ENCODE measurements at regions not wholly inside any gene's neighbourhood (a gene's known extent, or its start where the extent isn't known, plus 50 kb on each side); places are given as distances from the start of the nearest gene placed in this dataset.
A peak's percentile ranks its signal among the peaks of the same experiment; 100 is the strongest.
"Not testable (repeated sequence)": the region's sequence is repeated elsewhere in the genome, so short reads cannot be mapped to it uniquely, and the experiment has no call there.

DNA sequence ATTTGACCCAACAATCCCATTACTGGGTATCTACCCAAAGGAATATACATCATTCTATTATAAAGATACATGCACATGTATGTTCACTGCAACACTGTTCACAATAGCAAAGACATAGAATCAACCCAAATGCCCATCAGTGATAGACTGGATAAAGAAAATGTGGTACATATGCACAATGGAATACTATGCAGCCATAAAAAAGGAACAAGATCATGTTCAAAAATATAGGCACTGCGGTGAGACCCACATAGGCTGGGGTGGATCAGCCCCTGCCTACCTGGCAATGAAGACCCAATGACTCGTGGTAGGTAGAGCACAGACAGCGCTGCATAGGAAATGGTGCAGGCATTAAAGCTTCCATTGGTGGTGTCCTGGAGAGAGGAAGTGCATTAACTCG, 88.6 kb upstream of the NFIL3 start:
- H3K9me3 Mint-ChIP-seq, ATAC-seq, H3K27ac Mint-ChIP-seq, H3K4me1 Mint-ChIP-seq, DNase-seq, H3K4me3 Mint-ChIP-seq: not testable (repeated sequence)
- peaks cover 13% of the 10 kb centered on the region for H3K27me3 Mint-ChIP-seq

GRCh38 chr9:91503673-91504081, 80.0 kb upstream of the NFIL3 start:
- DNase-seq (no peak), ATAC-seq (no peak)
- Mint-ChIP-seq H3K9me3 (no peaks in the 10 kb centered on the region), H3K27me3 (peaks cover 7% of the 10 kb centered on the region), H3K4me3 (no peak overlapping the region), H3K4me1 (no peaks in the 10 kb centered on the region), H3K27ac (no peak overlapping the region)

DNA sequence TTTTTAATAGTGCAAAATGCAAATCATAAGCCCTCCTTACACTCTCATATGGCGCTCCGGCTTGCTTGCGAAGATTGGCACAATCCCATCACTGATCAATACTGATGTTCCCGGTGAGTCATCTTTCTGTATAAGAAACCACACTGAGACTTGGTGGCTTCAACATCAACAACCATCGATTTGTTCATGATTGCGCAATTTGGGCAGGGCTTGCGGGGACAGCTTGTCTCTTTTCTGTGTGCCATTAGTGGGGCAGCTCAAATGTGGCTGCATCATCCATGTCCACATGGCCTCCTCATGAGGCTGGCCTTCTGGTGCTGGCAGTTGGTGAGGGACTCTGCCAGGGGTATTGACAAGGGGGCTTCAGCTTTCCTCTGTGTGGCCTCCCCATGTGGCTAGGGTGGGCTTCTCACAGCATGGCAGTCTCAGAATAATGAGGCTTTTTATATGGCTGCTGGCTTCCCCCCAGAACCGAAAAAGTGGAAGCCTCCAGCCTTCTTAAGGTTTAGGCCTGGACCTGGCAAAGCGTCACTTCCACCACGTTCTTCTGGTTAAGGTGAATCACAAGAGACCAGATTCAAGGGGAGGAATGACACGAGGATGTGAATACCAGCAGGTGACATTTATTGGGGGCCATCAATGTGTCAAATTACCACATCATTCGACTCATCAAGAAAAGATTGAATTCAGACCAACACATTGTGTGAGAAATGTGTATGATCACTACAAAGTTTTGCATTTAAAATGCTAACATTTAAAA, 79.5 kb upstream of the NFIL3 start:
- Mint-ChIP-seq H3K27me3 (peaks cover 7% of the 10 kb centered on the region), H3K4me3 (no peak overlapping the region), H3K4me1 (no peaks in the 10 kb centered on the region), H3K27ac (no peak overlapping the region), H3K9me3 (no peaks in the 10 kb centered on the region)
- DNase-seq (no peak), ATAC-seq (no peak)

DNA sequence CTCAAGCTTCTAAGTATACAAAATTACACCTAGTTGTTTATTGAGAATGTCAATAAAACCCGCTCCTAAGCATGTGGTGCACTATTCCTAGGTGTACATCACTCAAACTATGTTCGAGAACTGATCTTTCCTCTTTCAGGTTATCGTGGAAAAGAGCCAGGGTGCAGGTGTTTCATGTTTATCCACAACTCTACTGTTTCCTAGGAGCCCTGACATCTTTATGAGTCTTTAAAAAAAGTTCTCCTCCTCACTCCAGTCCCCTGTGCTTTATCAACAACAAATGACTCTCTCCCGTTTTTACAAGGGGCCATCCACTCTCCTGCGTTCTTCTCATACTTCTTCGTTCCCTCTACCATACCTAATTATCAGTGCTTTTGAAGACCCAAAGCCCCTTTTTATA, 78.8 kb upstream of the NFIL3 start:
- Mint-ChIP-seq H3K27me3 (peaks cover 7% of the 10 kb centered on the region), H3K4me1 (no peaks in the 10 kb centered on the region), H3K27ac (no peak overlapping the region), H3K9me3 (no peaks in the 10 kb centered on the region), H3K4me3 (no peak overlapping the region)
- ATAC-seq (no peak), DNase-seq (no peak)

DNA sequence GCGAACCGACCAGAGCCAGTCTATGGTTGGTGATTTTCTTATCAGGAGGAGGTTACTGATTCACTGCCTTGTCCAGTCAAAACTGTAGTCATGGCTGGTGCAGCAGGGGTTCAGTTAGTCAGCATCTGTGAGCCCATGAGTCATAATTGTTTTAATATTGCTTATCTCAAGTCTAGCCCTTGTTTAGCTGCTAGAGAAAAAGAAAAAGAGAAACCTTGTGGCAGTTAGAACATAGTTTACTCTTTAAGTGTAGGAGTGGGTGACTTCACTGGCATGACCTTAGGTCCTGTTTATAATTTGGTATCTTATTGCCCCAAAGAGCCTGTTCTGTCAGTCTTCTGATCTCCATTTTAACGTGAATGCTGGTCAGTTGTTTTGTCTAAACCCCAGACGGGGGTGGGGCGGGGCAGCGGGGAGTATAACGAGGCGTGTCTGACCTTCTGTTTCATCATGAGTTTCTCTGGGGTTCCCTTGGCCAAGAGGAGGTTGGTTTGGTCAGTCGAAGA, 76.9 kb upstream of the NFIL3 start:
- Mint-ChIP-seq H3K4me3 (no peak overlapping the region), H3K4me1 (no peaks in the 10 kb centered on the region), H3K27ac (no peak overlapping the region), H3K27me3 (peaks cover 8% of the 10 kb centered on the region), H3K9me3 (no peaks in the 10 kb centered on the region)
- ATAC-seq (no peak), DNase-seq (no peak)

DNA sequence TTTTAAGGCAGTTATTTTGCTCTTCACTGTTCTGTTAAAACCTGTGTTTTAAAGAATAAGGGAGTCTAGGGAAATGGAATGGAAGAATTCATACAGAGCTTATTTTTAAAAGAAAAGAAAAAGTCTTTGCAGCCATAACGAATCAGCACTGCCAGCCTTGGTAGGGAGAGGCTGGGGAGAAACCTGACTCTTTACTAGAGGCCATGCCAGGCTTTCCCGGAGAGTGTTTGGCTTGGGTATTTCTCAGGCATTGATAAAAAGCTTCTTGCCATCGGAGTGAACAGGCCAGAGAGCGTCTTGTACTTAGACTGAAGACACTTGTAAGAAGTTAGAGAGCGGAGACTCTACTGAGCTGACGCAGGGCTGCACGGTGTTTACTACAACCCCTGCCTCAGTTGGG, 72.7 kb upstream of the NFIL3 start:
- H3K4me1 Mint-ChIP-seq = no peaks in the 10 kb centered on the region

DNA sequence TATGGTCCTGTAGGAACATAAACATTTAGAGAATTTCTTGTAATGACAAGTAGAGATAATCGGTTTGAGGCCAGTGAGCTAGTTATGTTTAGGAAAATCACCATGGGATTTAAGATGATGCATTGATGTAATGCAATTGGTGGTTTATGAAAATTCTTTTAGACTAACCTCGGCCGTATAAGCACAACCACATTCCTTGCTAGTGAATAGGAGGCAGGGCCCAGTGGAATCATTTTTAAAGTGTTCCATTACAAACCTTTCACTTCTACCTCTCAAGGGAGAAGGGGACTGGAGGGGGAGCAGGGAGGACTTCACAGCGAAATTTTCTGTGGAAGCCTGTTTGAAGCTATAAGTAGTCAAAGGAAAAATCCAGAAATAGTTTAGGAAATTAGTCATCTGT, 71.8 kb upstream of the NFIL3 start:
- Mint-ChIP-seq H3K4me1 (no peaks in the 10 kb centered on the region), H3K9me3 (peaks cover 4 to 6% of the 10 kb centered on the region in 2 donors), H3K27me3 (peaks cover 29% of the 10 kb centered on the region), H3K27ac (no peak overlapping the region), H3K4me3 (no peak overlapping the region)
- DNase-seq (no peak), ATAC-seq (no peak)

More for the DNA sequence above, 72.7 kb upstream of the NFIL3 start:
- Mint-ChIP-seq H3K9me3 (peaks cover 4 to 6% of the 10 kb centered on the region in 2 donors), H3K4me3 (no peak overlapping the region), H3K27ac (no peak overlapping the region), H3K27me3 (peaks cover 29% of the 10 kb centered on the region)
- ATAC-seq (no peak), DNase-seq (no peak)

DNA sequence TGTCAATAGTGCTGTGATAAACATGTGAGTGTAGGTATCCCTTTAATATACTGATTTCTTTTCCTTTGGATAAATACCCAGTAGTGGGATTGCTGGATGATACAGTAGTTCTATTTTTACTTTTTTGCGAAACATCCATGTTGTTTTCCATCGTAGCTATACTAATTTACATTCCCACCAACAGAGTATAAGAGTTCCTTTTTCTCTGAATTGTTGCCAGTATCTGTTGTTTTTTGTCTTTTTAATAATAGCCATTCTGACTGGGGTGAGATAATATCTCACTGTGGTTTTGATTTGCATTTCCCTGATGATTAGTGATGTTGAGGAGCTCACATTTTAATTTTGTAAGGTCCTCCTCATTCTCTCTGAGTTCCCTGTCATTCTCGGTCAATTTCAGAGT, 71.1 kb upstream of the NFIL3 start:
- peaks cover 32% of the 10 kb centered on the region for H3K27me3 Mint-ChIP-seq
- no peaks in the 10 kb centered on the region for H3K4me1 Mint-ChIP-seq
- H3K27ac Mint-ChIP-seq = no peak overlapping the region
- ATAC-seq = no peak
- DNase-seq = no peak
- no peak overlapping the region for H3K4me3 Mint-ChIP-seq
- peaks cover 4 to 6% of the 10 kb centered on the region in 2 donors for H3K9me3 Mint-ChIP-seq

- Mint-ChIP-seq H3K27ac (no peak overlapping the region), H3K9me3 (peaks cover 4 to 6% of the 10 kb centered on the region in 2 donors), H3K4me3 (no peak overlapping the region), H3K27me3 (peaks cover 49% of the 10 kb centered on the region), H3K4me1 (no peaks in the 10 kb centered on the region)
- DNase-seq (no peak), ATAC-seq (no peak)
These were observed 68.6 kb upstream of the NFIL3 start for GRCh38 chr9:91492237-91492636.

DNA sequence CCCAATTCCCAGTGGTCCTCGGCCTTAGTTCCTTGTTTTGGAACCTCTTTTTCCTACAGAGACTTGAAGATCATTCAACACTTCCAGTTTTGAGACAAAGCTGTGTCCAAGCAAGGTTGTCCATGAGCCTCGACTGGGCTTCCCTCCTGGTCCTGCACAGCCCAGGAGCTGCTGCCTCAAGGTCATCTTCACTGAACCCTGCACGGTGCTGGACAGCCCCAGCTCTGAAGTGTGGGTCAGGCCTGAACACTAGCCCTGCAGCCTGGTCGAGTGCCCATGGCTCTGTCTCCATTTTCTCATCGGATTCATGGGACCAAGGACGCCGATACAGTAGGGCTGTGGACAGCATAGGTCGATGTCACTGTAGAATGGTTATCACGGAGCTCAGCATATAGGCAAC, 68.0 kb upstream of the NFIL3 start:
- no peak for ATAC-seq
- no peak for DNase-seq
- H3K9me3 Mint-ChIP-seq = peaks cover 4 to 6% of the 10 kb centered on the region in 2 donors

DNA sequence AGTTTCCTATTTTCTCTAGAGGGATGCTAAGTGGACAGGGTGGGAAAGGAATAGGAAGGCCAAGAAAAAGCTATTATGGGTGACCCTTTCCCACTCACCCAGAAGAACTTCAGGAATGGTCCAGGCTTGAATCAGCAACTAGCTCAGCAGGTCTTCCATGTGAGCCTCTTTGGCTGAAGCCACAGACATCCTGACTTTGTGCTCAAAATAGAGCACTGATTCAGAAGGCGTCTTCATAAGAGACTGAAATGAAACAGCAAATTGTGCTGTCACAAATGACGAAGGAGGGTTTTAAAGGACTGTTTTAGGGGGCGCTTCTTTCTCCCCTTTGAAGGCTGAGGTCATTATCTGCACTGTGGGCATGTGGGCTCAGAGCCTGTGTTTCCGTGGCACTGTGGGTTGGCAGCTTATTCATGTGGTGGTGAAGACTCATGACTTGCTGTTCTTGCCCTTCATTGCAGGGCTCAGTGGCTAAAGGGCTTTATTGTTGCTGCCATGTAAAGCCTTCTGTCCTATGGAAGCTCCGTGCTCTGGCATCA, 65.8 kb upstream of the NFIL3 start:
- Mint-ChIP-seq H3K4me3 (no peak overlapping the region), H3K9me3 (peaks cover 3 to 4% of the 10 kb centered on the region in 2 donors), H3K27me3 (peaks cover 48% of the 10 kb centered on the region), H3K4me1 (no peaks in the 10 kb centered on the region), H3K27ac (peak overlapping the region in 1 of 2 donors; percentile 43)
- peak; percentile 63 for ATAC-seq
- DNase-seq = no peak

More for the DNA sequence above, 68.0 kb upstream of the NFIL3 start:
- Mint-ChIP-seq H3K27me3 (peaks cover 48% of the 10 kb centered on the region), H3K4me3 (no peak overlapping the region), H3K27ac (no peak overlapping the region), H3K4me1 (no peaks in the 10 kb centered on the region)

- H3K27me3 Mint-ChIP-seq = peaks cover 53% of the 10 kb centered on the region
- no peak for ATAC-seq
- no peak overlapping the region for H3K4me3 Mint-ChIP-seq
- no peaks in the 10 kb centered on the region for H3K4me1 Mint-ChIP-seq
- H3K9me3 Mint-ChIP-seq = no peaks in the 10 kb centered on the region
- no peak overlapping the region for H3K27ac Mint-ChIP-seq
- DNase-seq = no peak
These were observed 64.7 kb upstream of the NFIL3 start for GRCh38 chr9:91488341-91488740.

GRCh38 chr9:91486699-91487497, 63.3 kb upstream of the NFIL3 start:
- Mint-ChIP-seq H3K27ac (no peak overlapping the region), H3K9me3 (no peaks in the 10 kb centered on the region), H3K27me3 (peaks cover 55% of the 10 kb centered on the region), H3K4me3 (no peak overlapping the region), H3K4me1 (no peaks in the 10 kb centered on the region)
- ATAC-seq = no peak
- no peak for DNase-seq

DNA sequence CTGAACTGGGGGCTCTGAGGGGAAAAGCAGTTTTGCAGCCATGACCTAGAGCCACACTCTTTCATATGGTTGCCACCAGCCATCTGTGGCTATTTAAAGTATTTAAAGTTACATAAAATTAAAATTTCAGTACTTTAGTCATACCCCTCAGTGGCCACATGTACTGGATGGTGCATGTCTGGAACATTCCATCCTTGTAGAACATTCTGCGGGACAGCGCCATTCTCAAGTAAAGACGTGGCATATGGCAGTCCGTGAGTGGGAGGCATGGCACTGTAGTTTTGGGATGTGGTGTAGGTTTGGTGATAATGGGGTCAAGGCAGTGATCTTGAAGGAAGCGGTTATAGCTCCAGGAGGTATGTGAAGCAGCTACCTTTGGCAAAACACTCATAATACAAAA, 61.4 kb upstream of the NFIL3 start:
- Mint-ChIP-seq H3K4me1 (no peaks in the 10 kb centered on the region), H3K4me3 (no peak overlapping the region), H3K9me3 (no peaks in the 10 kb centered on the region), H3K27me3 (peaks cover 62% of the 10 kb centered on the region), H3K27ac (no peak overlapping the region)
- ATAC-seq (no peak), DNase-seq (no peak)

GRCh38 chr9:91483835-91484234, 60.2 kb upstream of the NFIL3 start:
- no peak for ATAC-seq

DNA sequence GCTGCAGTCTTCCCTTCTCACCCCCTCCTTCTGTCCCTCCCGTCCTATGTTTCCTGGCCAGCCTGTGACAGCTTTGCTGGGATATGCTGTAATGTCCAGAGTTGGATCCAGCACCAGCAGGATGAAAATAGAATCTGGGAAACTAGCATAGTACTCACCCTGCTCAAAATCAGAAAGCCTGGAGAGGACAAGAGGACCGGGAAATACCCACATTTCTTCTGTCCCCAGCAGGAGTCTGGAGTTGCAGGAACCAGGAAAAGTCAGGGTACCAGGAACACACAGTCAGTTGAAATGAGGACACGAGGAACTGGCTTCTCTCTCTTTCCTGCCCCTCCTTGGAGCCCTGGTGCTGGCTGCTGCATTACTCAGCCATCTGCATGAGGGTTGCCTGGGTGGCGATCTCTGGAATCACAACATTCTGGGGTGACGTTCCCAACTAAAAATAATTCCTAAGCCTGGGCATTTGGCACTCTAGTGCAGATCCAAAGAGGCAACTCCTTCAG, 59.6 kb upstream of the NFIL3 start:
- ATAC-seq = no peak
- Mint-ChIP-seq H3K4me1 (no peaks in the 10 kb centered on the region), H3K27ac (no peak overlapping the region), H3K27me3 (peaks cover 60% of the 10 kb centered on the region), H3K9me3 (no peaks in the 10 kb centered on the region), H3K4me3 (no peak overlapping the region)
- no peak for DNase-seq

More at GRCh38 chr9:91483835-91484234, 60.2 kb upstream of the NFIL3 start:
- no peak for DNase-seq
- Mint-ChIP-seq H3K27ac (no peak overlapping the region), H3K4me1 (no peaks in the 10 kb centered on the region), H3K9me3 (no peaks in the 10 kb centered on the region), H3K4me3 (no peak overlapping the region), H3K27me3 (peaks cover 62% of the 10 kb centered on the region)

Data from stimulated activated naive CD8-positive, alpha-beta T cell treated with anti-CD3 and anti-CD28 coated beads, Interleukin-15, amount 100 ng/mL, for 72 hours (primary cell).